ENCODE measurements at regions not wholly inside any gene's neighbourhood (a gene's known extent, or its start where the extent isn't known, plus 50 kb on each side); places are given as distances from the start of the nearest gene placed in this dataset.

GRCh38 chr6:122069932-122070331 is 329.5 kb upstream of the HSF2 start:
- intact Hi-C loops (cut with DNase I; ENCODE audit: low total_unique reads) (no loop called here), in situ Hi-C loops (cut with MboI; ENCODE audit: low pct_ligation_motif_present in 1 of 4, low pct_unique_long_range_greater_than_20kb in 1 of 4, low sequenced_read_pairs in 3 of 4) (no loop called here)
- Histone ChIP-seq H3K27me3 (no peaks in the 10 kb centered on the region), H3K36me3 (no peaks in the 10 kb centered on the region), H3K4me1 (no peaks in the 10 kb centered on the region), H3K4me3 (no peak overlapping the region), H3K9me3 (no peaks in the 10 kb centered on the region), H3K27ac (no peak overlapping the region)
- no peak for TF ChIP-seq POLR2A (IDR thresholded peaks at IDR 0.05)
- no peak for TF ChIP-seq POLR2AphosphoS5 (IDR thresholded peaks at IDR 0.05)
- no peak for TF ChIP-seq CTCF (IDR thresholded peaks at IDR 0.05)
- no peak for TF ChIP-seq EP300 (IDR thresholded peaks at IDR 0.05; ENCODE audit: low read depth)
- WGBS, 2 donors (ENCODE audit: low coverage in 1 of 2) = 64 to 72% methylated on average over 4 of the region's 4 CpGs
- DNase-seq = no peak

GRCh38 chr6:122072014-122072647 is 327.3 kb upstream of the HSF2 start:
- H3K27ac ChIP-seq = no peak overlapping the region
- intact Hi-C loops (cut with DNase I; ENCODE audit: low total_unique reads) = no loop called here
- no peaks in the 10 kb centered on the region for H3K27me3 ChIP-seq
- in situ Hi-C loops (cut with MboI; ENCODE audit: low pct_ligation_motif_present in 1 of 4, low pct_unique_long_range_greater_than_20kb in 1 of 4, low sequenced_read_pairs in 3 of 4) = no loop called here
- H3K4me3 ChIP-seq = no peak overlapping the region
- no peaks in the 10 kb centered on the region for H3K4me1 ChIP-seq
- 80 to 88% methylated on average over 8 of the region's 8 CpGs for WGBS, 2 donors (ENCODE audit: low coverage in 1 of 2)
- H3K9me3 ChIP-seq = no peaks in the 10 kb centered on the region
- DNase-seq = no peak
- TF ChIP-seq CTCF (IDR thresholded peaks at IDR 0.05) (no peak), EP300 (IDR thresholded peaks at IDR 0.05; ENCODE audit: low read depth) (no peak), POLR2A (IDR thresholded peaks at IDR 0.05) (no peak), POLR2AphosphoS5 (IDR thresholded peaks at IDR 0.05) (no peak)
- H3K36me3 ChIP-seq = no peaks in the 10 kb centered on the region

GRCh38 chr6:122075084-122075838 is 324.2 kb upstream of the HSF2 start:
- no peak overlapping the region for H3K27ac ChIP-seq
- no peaks in the 10 kb centered on the region for H3K27me3 ChIP-seq
- H3K36me3 ChIP-seq = no peaks in the 10 kb centered on the region
- in situ Hi-C loops (cut with MboI; ENCODE audit: low pct_ligation_motif_present in 1 of 4, low pct_unique_long_range_greater_than_20kb in 1 of 4, low sequenced_read_pairs in 3 of 4) (no loop called here), intact Hi-C loops (cut with DNase I; ENCODE audit: low total_unique reads) (no loop called here)
- TF ChIP-seq POLR2A (IDR thresholded peaks at IDR 0.05) (no peak), POLR2AphosphoS5 (IDR thresholded peaks at IDR 0.05) (no peak), CTCF (IDR thresholded peaks at IDR 0.05) (no peak)
- no peak overlapping the region for H3K4me3 ChIP-seq
- H3K9me3 ChIP-seq = no peaks in the 10 kb centered on the region
- no peaks in the 10 kb centered on the region for H3K4me1 ChIP-seq
- DNase-seq = no peak

- no peaks in the 10 kb centered on the region for H3K4me1 ChIP-seq
- TF ChIP-seq EP300 (IDR thresholded peaks at IDR 0.05; ENCODE audit: low read depth) = no peak
- no peak for TF ChIP-seq POLR2A (IDR thresholded peaks at IDR 0.05)
- no peak for TF ChIP-seq CTCF (IDR thresholded peaks at IDR 0.05)
- TF ChIP-seq POLR2AphosphoS5 (IDR thresholded peaks at IDR 0.05) = no peak
- in situ Hi-C loops (cut with MboI; ENCODE audit: low pct_ligation_motif_present in 1 of 4, low pct_unique_long_range_greater_than_20kb in 1 of 4, low sequenced_read_pairs in 3 of 4) = no loop called here
- DNase-seq = no peak
- H3K4me3 ChIP-seq = no peak overlapping the region
- H3K36me3 ChIP-seq = no peaks in the 10 kb centered on the region
- intact Hi-C loops (cut with DNase I; ENCODE audit: low total_unique reads) = no loop called here
- no peaks in the 10 kb centered on the region for H3K9me3 ChIP-seq
- H3K27me3 ChIP-seq = no peaks in the 10 kb centered on the region
- H3K27ac ChIP-seq = no peak overlapping the region
- WGBS, 2 donors (ENCODE audit: low coverage in 1 of 2) = 51 to 58% methylated on average over 2 of the region's 2 CpGs
Measured at GRCh38 chr6:122075917-122076316, 323.5 kb upstream of the HSF2 start.

Data from transverse colon (tissue), 4 donors.